GDM1 (cell line): ENCODE measurements at regions not wholly inside any gene's neighbourhood (a gene's known extent, or its start where the extent isn't known, plus 50 kb on each side); places are given as distances from the start of the nearest gene placed in this dataset.

Source experiments
- DNase-seq: peaks from one replicate; lab custom pipeline; 2025; lab: John Stamatoyannopoulos, UW

- no peak for DNase-seq
Measured at GRCh38 chr11:116115801-116116200, 611.6 kb upstream of the CADM1 start.

DNA sequence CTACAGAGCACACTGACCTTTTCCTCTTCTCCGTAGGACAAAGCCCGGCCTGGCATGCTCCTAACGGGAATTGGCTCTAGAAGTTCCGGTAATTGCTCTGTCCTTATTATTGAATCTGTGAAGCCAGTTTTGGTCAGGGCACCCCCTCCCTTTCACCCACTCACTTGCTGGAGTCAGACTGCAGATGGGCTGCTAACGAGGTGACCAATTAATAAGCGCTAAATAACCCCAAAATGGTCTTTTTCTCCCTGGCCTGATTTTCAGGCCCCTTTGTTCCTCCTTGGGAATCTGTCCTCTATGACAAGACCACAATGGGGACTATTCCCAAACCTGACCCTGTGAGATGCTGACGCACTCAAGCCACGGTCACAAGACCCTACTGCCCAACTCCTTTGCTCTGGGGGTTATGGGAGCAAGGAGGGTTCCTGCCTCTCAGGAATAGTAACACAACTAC, 610.0 kb upstream of the CADM1 start:
- no peak for DNase-seq

- DNase-seq, result no peak
Measured at GRCh38 chr11:116112087-116112935, 608.1 kb upstream of the CADM1 start.

GRCh38 chr11:116111546-116111945, 607.3 kb upstream of the CADM1 start:
- DNase-seq, result no peak

- DNase-seq, result no peak
Measured at GRCh38 chr11:116110802-116111201, 606.6 kb upstream of the CADM1 start.

GRCh38 chr11:116110356-116110755, 606.1 kb upstream of the CADM1 start:
- DNase-seq, result no peak

- DNase-seq, result no peak
Measured at GRCh38 chr11:116109228-116109627, 605.0 kb upstream of the CADM1 start.

DNA sequence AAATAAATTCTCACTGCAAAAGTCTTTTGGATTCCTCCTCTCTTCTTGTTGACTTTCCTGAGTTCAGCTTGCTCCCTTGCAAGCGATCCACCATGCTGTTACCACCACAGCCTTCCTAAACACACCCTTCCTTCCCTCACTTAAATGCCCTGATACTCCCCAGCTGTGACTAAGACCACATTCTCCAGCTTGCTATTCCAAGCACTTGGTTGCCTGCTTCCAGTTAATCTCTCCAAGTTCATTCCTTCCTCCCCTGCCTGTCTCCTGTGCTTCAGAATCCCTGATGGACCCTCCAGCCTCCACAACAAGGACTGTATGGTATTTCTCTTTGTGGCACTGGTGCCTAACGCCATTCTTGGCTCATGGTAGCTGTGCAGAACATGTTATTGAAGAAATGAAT, 603.9 kb upstream of the CADM1 start:
- no peak for DNase-seq

- no peak for DNase-seq
Measured at GRCh38 chr11:116107229-116107628, 603.0 kb upstream of the CADM1 start.

DNA sequence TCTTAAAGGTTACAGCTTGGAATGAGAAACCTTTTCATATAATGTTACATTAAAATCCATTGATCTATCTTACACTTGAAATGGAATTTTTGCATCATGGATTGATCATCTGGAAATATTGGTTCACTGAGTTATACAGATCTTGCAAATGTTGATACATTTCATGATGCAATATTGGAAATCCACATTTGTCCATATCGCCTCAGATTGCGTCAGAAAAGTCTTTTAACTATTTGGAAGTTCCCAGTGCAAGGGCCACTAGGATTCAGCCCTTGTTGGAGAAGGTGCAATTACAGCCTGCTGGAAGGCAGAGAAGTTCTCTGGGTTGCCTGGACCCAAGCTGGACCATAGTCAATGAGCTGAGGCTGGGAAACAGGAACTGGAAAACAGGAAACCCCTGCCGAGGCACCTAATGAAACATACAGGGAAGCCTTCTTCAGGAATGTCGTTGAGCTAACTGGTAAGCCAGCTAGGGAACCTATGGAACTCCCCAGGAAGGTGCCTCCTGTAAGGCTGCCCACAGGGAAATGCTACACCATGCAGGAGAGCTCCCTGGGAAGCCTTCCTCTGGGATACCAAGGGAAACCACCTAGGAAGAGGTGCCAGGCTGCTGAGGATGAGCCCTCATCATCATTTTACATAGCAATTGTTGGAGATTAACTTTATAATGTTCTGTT, 600.4 kb upstream of the CADM1 start:
- no peak for DNase-seq

DNA sequence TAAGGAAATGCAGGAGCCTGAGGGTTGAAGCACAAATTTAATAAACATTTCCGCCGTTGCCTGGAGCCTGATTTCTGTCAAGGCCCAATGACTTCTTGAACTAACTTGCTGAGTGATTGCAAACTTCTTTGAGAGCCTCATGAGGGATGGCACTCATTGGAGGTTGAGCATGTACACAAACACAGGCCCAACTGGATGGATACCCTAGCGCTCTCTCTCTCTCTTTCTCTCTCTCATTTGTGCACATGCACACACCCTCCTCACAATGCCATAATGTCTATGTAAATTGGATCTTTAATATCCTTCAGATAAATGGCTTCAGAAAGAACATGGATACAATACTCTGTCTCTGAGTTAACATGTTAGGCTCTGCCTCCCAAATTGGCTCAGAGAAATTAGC, 597.7 kb upstream of the CADM1 start:
- no peak for DNase-seq

DNA sequence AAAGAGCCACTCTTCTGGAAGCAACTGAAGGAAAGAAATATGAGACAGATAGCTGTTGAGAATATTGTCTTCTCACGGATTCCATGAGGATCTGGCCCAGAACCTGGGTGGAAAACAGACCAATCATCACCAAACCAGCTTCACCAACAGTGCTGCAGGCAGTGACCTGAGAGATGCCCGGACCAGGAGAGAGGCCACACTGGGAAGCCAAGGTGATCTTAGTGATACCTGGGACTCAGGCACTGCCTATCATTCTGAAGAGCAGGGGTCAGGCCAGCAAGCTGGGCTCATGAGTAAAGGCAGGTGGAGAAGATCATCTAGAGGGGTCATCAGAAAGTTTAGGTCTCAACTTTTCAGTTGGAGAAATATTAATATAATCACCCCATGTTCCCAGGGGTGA, 595.8 kb upstream of the CADM1 start:
- no peak for DNase-seq

GRCh38 chr11:116099541-116099940, 595.3 kb upstream of the CADM1 start:
- no peak for DNase-seq

DNA sequence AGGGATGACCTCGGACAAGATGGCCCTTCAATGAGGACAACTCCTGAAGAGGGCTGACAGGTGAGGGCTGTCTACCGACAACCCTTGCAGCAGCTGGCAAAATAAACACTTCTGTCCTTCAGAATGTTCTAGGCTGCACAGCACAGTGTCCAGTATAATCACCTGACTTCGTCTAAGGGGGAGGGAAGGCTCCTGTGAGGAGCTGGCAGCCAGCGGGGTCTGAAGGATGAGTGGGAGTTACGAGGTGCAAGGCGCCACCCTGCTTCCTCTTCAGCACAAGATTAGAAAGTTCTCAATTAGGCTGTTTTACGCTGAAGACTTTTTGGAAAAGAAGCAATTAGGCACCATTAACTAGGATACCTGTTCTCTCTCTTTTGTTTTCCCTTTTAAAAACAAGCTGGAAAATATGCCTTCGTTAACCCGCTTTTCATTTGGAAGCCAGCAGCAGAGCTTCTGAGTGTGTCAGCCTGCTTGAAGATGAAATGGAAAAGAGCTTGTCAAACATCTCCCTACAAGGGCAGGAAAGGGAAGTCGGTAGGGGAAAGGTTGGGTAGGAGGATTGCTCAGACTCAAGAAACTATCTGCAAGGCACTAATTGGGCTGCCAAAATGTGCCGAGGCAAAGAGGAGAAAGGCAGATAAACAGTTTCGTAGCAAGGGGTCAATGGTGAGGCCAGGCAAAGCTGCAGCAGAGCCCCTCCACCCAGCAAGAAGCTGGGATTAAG, 592.2 kb upstream of the CADM1 start:
- no peak for DNase-seq

DNA sequence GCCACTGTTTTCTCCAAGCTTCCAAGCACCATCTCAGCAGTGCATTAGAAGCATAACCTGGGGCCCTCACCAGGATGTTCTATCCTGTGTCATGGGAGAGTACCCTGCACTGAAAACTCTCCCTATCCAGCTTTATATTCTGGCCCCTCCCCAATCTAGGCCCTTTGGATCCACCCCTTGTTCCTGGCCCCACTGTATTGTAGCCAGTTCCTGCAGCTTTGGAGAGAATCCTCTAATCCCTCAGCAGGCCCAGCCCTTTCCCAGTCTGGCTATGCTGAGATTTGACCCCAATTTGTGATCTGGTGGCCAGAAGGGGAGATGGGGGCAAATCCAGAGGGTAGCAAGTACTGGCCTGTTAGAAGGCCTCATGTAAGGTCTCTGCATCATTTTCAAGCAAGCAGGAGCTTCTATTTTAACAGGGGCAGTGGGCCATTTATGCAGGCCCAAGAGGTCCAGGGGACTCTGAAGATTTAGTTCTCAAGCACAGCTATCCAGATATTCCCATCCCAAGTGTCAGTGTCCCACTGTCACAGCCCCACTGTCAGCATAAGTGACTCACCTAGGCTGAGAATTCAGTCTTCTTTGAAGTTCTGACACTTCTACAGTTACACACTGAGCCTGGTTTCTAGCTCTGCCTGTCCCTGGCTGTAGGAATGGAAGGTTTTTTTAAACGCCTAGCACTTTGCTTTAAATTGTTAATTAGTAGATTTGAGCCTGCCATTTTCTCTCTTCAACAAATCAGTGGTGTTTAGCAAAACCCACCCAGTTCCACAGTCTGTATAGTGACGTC, 589.5 kb upstream of the CADM1 start:
- DNase-seq, result no peak

DNA sequence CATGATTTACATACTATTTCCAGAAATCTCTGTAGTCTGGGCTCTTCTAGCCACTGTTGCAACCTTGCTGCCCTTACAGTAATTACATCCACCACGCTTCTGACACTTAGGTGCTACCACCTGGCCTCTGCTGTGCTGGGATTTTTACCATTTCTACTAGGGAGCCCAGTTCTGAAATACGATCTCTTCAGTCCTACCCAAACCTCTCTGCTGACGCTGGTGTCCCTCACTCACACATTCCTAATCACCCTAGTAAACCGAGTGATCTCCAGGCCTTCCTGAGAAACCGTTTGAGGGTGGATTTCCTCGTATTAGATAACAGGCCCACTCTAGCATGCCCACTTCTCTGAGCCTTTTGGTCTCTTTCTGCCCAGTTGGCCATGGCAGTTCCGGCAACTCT, 588.9 kb upstream of the CADM1 start:
- DNase-seq, result no peak

GRCh38 chr11:116086426-116086825, 582.2 kb upstream of the CADM1 start:
- no peak for DNase-seq

- no peak for DNase-seq
Measured at GRCh38 chr11:116085031-116085635, 580.9 kb upstream of the CADM1 start.

DNA sequence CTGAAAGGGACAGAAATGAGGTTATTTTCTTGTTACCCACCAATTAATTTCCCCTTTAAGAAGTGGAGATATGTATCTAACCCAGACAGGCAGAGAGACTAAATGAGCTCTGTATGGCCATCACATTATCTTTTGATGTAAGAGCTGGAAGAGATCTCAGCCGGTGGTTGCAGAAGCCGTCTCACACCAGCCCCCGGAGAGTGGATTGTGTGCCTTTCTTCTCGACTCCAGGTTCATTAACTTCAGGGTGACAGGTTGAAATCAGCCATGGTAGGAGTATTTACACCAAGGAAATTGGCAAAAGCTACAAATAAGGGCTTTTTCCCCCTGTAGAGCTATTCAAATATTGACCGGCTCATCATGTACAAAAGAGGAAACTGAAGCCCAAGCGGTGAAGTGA, 580.3 kb upstream of the CADM1 start:
- DNase-seq, result no peak

GRCh38 chr11:116082256-116082655, 578.0 kb upstream of the CADM1 start:
- no peak for DNase-seq

DNA sequence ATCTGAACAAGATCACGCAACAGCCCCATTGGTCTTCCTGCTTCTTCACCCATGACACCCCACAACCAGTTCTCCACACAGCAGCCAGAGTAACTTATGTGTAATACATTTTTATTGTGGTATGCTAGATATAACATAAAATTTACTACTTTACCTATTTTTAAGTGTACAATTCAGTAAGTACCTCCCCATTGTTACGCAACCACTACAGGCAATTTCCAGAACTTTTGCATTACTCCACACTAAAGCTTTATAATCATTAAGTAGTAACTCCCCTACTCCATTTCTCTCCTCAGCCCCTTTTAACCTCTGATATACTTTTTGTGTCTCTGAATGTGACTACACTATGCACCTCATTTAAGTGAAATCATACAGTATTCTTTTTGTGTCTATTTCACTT, 575.4 kb upstream of the CADM1 start:
- no peak for DNase-seq
